Mononuclear cell (primary cell): ENCODE measurements at regions not wholly inside any gene's neighbourhood (a gene's known extent, or its start where the extent isn't known, plus 50 kb on each side); places are given as distances from the start of the nearest gene placed in this dataset.
"Not testable (repeated sequence)": the region's sequence is repeated elsewhere in the genome, so short reads cannot be mapped to it uniquely, and the experiment has no call there.

ENCODE experiments used
- H3K27me3 ChIP-seq: 2 replicates; pipeline ENCODE4 v1.6.0; 2011; ENCODE audit warnings: low read length, control low read depth; ENCODE audit not compliant: insufficient read depth
- H3K4me1 ChIP-seq: 2 replicates; pipeline ENCODE4 v1.5.1; 2011; ENCODE audit warnings: mild to moderate bottlenecking, low read length, control low read depth; ENCODE audit not compliant: insufficient read depth
- H3K4me3 ChIP-seq: 2 replicates; pipeline ENCODE4 v1.5.1; 2011; ENCODE audit warnings: mild to moderate bottlenecking, low read length, moderate library complexity
- H3K9me3 ChIP-seq: 2 replicates; pipeline ENCODE4 v1.5.1; 2011; ENCODE audit warnings: low read depth, mild to moderate bottlenecking, control low read depth, low read length

GRCh38 chr22:22178355-22178965, 66.1 kb upstream of the VPREB1 start:
- no peaks in the 10 kb centered on the region for H3K27me3 ChIP-seq
- H3K9me3 ChIP-seq, result no peaks in the 10 kb centered on the region
- no peaks in the 10 kb centered on the region for H3K4me1 ChIP-seq
- H3K4me3 ChIP-seq, result no peak overlapping the region

- no peaks in the 10 kb centered on the region for H3K9me3 ChIP-seq
- H3K4me1 ChIP-seq, result no peaks in the 10 kb centered on the region
- no peaks in the 10 kb centered on the region for H3K27me3 ChIP-seq
- H3K4me3 ChIP-seq, result no peak overlapping the region
These were observed 67.5 kb upstream of the VPREB1 start for GRCh38 chr22:22176929-22177616.

- H3K9me3 ChIP-seq, H3K4me3 ChIP-seq, H3K27me3 ChIP-seq, H3K4me1 ChIP-seq: not testable (repeated sequence)
These were observed 71.5 kb upstream of the VPREB1 start for GRCh38 chr22:22172896-22173628.

- H3K4me1 ChIP-seq, result peaks cover 19% of the 10 kb centered on the region
- no peaks in the 10 kb centered on the region for H3K27me3 ChIP-seq
- H3K9me3 ChIP-seq, result no peaks in the 10 kb centered on the region
- no peak overlapping the region for H3K4me3 ChIP-seq
These were observed 73.0 kb upstream of the VPREB1 start for GRCh38 chr22:22171357-22172218.

GRCh38 chr22:22169923-22170322, 74.7 kb upstream of the VPREB1 start:
- Histone ChIP-seq H3K9me3 (no peaks in the 10 kb centered on the region), H3K4me1 (peaks cover 35% of the 10 kb centered on the region), H3K27me3 (no peaks in the 10 kb centered on the region), H3K4me3 (no peak overlapping the region)

- Histone ChIP-seq H3K27me3 (no peaks in the 10 kb centered on the region), H3K4me3 (no peak overlapping the region), H3K4me1 (peaks cover 42% of the 10 kb centered on the region), H3K9me3 (no peaks in the 10 kb centered on the region)
These were observed 75.4 kb upstream of the VPREB1 start for GRCh38 chr22:22168941-22169867.

GRCh38 chr22:22168190-22168940, 76.2 kb upstream of the VPREB1 start:
- no peaks in the 10 kb centered on the region for H3K27me3 ChIP-seq
- H3K4me3 ChIP-seq, result no peak overlapping the region
- H3K9me3 ChIP-seq, result no peaks in the 10 kb centered on the region
- H3K4me1 ChIP-seq, result peaks cover 51% of the 10 kb centered on the region

- no peak overlapping the region for H3K4me3 ChIP-seq
- no peaks in the 10 kb centered on the region for H3K27me3 ChIP-seq
- no peaks in the 10 kb centered on the region for H3K9me3 ChIP-seq
- peaks cover 57% of the 10 kb centered on the region for H3K4me1 ChIP-seq
These were observed 76.8 kb upstream of the VPREB1 start for GRCh38 chr22:22167791-22168189.

GRCh38 chr22:22166941-22167713, 77.5 kb upstream of the VPREB1 start:
- H3K27me3 ChIP-seq, result no peaks in the 10 kb centered on the region
- peaks cover 58% of the 10 kb centered on the region for H3K4me1 ChIP-seq
- H3K9me3 ChIP-seq, result no peaks in the 10 kb centered on the region
- no peak overlapping the region for H3K4me3 ChIP-seq

GRCh38 chr22:22165936-22166710, 78.5 kb upstream of the VPREB1 start:
- Histone ChIP-seq H3K4me3 (no peak overlapping the region), H3K4me1 (peaks cover 55% of the 10 kb centered on the region), H3K27me3 (no peaks in the 10 kb centered on the region), H3K9me3 (no peaks in the 10 kb centered on the region)

- Histone ChIP-seq H3K4me1 (peaks cover 56% of the 10 kb centered on the region), H3K4me3 (no peak overlapping the region), H3K27me3 (no peaks in the 10 kb centered on the region), H3K9me3 (no peaks in the 10 kb centered on the region)
These were observed 79.9 kb upstream of the VPREB1 start for GRCh38 chr22:22164541-22165272.
